ENCODE measurements at regions not wholly inside any gene's neighbourhood (a gene's known extent, or its start where the extent isn't known, plus 50 kb on each side); places are given as distances from the start of the nearest gene placed in this dataset.

- TF ChIP-seq POLR2AphosphoS5 (IDR thresholded peaks at IDR 0.05; ENCODE audit: low read depth, low read length) (no peak), FOXP2 (optimal IDR thresholded peaks at IDR 0.05; ENCODE audit: borderline replicate concordance, extremely low read depth, extremely low read length, insufficient read depth) (no peak), SIN3A (IDR thresholded peaks at IDR 0.05; ENCODE audit: borderline replicate concordance, insufficient read depth, low read length) (no peak), TAF1 (IDR thresholded peaks at IDR 0.05; ENCODE audit: borderline replicate concordance, insufficient read depth, low read length) (no peak)
- TF ChIP-seq, protein P1, sequence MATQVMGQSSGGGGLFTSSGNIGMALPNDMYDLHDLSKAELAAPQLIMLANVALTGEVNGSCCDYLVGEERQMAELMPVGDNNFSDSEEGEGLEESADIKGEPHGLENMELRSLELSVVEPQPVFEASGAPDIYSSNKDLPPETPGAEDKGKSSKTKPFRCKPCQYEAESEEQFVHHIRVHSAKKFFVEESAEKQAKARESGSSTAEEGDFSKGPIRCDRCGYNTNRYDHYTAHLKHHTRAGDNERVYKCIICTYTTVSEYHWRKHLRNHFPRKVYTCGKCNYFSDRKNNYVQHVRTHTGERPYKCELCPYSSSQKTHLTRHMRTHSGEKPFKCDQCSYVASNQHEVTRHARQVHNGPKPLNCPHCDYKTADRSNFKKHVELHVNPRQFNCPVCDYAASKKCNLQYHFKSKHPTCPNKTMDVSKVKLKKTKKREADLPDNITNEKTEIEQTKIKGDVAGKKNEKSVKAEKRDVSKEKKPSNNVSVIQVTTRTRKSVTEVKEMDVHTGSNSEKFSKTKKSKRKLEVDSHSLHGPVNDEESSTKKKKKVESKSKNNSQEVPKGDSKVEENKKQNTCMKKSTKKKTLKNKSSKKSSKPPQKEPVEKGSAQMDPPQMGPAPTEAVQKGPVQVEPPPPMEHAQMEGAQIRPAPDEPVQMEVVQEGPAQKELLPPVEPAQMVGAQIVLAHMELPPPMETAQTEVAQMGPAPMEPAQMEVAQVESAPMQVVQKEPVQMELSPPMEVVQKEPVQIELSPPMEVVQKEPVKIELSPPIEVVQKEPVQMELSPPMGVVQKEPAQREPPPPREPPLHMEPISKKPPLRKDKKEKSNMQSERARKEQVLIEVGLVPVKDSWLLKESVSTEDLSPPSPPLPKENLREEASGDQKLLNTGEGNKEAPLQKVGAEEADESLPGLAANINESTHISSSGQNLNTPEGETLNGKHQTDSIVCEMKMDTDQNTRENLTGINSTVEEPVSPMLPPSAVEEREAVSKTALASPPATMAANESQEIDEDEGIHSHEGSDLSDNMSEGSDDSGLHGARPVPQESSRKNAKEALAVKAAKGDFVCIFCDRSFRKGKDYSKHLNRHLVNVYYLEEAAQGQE (IDR thresholded peaks at IDR 0.05; ENCODE audit: insufficient read depth in 1 of 2, low read depth in 2 of 2, low read length in 2 of 2), result no peak
Observed at GRCh38 chr3:118618247-118619040, 416.2 kb downstream of the IGSF11 start.

DNA sequence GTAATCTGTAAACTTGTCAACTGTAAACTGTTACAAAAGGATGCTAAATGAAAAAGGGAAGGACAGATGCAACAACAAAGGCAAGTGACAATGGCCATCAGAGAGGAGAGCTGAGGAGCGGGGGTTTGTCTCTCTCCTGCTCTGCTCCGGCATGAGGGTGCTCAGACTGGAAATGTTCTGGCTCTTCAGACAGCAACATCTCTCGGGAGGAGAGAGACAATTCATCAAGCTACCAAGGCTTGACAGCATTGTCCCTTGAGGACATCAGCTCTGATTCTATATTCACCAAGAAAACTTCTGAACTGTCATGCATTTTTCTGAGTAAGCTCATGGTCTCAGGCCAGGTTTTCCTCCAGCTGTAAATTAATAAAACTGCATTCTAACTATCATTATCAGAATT is 408.2 kb downstream of the IGSF11 start:
- no peak for TF ChIP-seq SIN3A (IDR thresholded peaks at IDR 0.05; ENCODE audit: borderline replicate concordance, insufficient read depth, low read length)

GRCh38 chr3:118628704-118629341 is 405.8 kb downstream of the IGSF11 start:
- TF ChIP-seq, protein P1 (IDR thresholded peaks at IDR 0.05; ENCODE audit: insufficient read depth in 1 of 2, low read depth in 2 of 2, low read length in 2 of 2), result no peak
- no peak for TF ChIP-seq POLR2AphosphoS5 (IDR thresholded peaks at IDR 0.05; ENCODE audit: low read depth, low read length)
- TF ChIP-seq FOXP2 (optimal IDR thresholded peaks at IDR 0.05; ENCODE audit: borderline replicate concordance, extremely low read depth, extremely low read length, insufficient read depth), result no peak
- no peak for TF ChIP-seq SIN3A (IDR thresholded peaks at IDR 0.05; ENCODE audit: borderline replicate concordance, insufficient read depth, low read length)
- no peak for TF ChIP-seq TAF1 (IDR thresholded peaks at IDR 0.05; ENCODE audit: borderline replicate concordance, insufficient read depth, low read length)

GRCh38 chr3:118629821-118630220 is 404.8 kb downstream of the IGSF11 start:
- TF ChIP-seq, protein P1 (IDR thresholded peaks at IDR 0.05; ENCODE audit: insufficient read depth in 1 of 2, low read depth in 2 of 2, low read length in 2 of 2), result no peak
- TF ChIP-seq SIN3A (IDR thresholded peaks at IDR 0.05; ENCODE audit: borderline replicate concordance, insufficient read depth, low read length), result no peak
- TF ChIP-seq TAF1 (IDR thresholded peaks at IDR 0.05; ENCODE audit: borderline replicate concordance, insufficient read depth, low read length), result no peak
- TF ChIP-seq POLR2AphosphoS5 (IDR thresholded peaks at IDR 0.05; ENCODE audit: low read depth, low read length), result no peak
- no peak for TF ChIP-seq FOXP2 (optimal IDR thresholded peaks at IDR 0.05; ENCODE audit: borderline replicate concordance, extremely low read depth, extremely low read length, insufficient read depth)

DNA sequence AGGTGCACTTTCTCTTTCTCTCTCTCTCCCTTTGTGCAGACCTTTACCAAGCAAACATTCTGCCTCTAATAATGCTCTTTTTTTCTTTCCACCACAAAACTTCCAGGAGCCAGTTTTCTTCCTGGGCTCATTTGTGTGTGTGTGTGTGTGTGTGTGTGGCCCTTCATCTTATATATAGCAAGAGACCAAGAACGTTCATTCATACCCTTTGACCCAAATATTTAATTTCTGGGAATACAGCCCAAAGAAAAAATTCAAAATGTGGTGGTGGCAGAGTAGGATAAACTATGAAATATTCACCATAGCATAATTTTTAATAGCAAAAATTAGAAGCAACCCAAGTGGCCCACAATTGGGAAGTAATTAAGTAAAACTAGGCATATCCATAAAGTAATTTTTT is 398.9 kb downstream of the IGSF11 start:
- no peak for TF ChIP-seq SIN3A (IDR thresholded peaks at IDR 0.05; ENCODE audit: borderline replicate concordance, insufficient read depth, low read length)
- TF ChIP-seq, protein P1 (IDR thresholded peaks at IDR 0.05; ENCODE audit: insufficient read depth in 1 of 2, low read depth in 2 of 2, low read length in 2 of 2), result no peak
- no peak for TF ChIP-seq FOXP2 (optimal IDR thresholded peaks at IDR 0.05; ENCODE audit: borderline replicate concordance, extremely low read depth, extremely low read length, insufficient read depth)
- no peak for TF ChIP-seq TAF1 (IDR thresholded peaks at IDR 0.05; ENCODE audit: borderline replicate concordance, insufficient read depth, low read length)
- TF ChIP-seq POLR2AphosphoS5 (IDR thresholded peaks at IDR 0.05; ENCODE audit: low read depth, low read length), result no peak

All from PFSK-1 (cell line).